AG04449 (cell line): ENCODE measurements at regions not wholly inside any gene's neighbourhood (a gene's known extent, or its start where the extent isn't known, plus 50 kb on each side); places are given as distances from the start of the nearest gene placed in this dataset.

Experiments used
- CTCF ChIA-PET: fragments of 350-600 bp; formaldehyde crosslinking; extraction: SDS; loops from one replicate; lab custom pipeline; 2021; ENCODE audit warnings: antibody characterized with exemption; lab: Yijun Ruan, JAX
- POLR2A ChIA-PET: fragments of 400-600, 350-600 bp; formaldehyde crosslinking; extraction: SDS; loops from one replicate; lab custom pipeline; 2020; ENCODE audit warnings: antibody characterized with exemption, inconsistent platforms; lab: Yijun Ruan, JAX
- DNase-seq: peaks from one replicate; pipeline ENCODE4 v3.0.0-alpha.2; 2010; ENCODE audit warnings: low read depth, low spot score
- H3K4me3 ChIP-seq: 2 replicates; pipeline ENCODE4 v1.5.1; 2011; ENCODE audit warnings: low read depth, mild to moderate bottlenecking, control low read depth, low read length
- TF ChIP-seq, protein P1 (sequence below): IDR thresholded peaks from one replicate; pipeline ENCODE4 v1.5.1; 2011; ENCODE audit warnings: mild to moderate bottlenecking, moderate library complexity, low read length, control low read depth, inconsistent platforms; ENCODE audit not compliant: insufficient read depth; ENCODE audit errors: missing control alignments

DNA sequence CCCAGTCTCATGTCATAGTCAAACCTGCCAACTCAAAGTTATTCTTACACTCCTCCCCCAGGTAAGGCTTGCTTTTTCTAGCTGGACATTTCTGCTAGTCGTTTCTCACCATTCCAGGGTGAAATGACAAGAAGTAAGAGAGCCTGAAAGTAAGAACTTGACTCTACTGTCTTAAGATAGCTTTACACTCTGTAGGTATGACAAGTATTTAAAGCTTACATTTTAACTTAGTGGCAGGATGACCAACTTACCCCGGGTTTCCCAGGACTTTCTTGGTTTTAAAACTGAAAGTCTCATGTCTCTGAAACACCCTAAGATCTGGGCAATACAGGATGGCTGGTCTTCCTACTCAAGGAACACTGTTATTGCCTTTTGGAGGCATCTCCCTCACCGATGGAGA lies 67.5 kb upstream of the PIK3R1 start:
- no peak overlapping the region for H3K4me3 ChIP-seq
- CTCF ChIA-PET: no interaction called here
- TF ChIP-seq, protein P1, sequence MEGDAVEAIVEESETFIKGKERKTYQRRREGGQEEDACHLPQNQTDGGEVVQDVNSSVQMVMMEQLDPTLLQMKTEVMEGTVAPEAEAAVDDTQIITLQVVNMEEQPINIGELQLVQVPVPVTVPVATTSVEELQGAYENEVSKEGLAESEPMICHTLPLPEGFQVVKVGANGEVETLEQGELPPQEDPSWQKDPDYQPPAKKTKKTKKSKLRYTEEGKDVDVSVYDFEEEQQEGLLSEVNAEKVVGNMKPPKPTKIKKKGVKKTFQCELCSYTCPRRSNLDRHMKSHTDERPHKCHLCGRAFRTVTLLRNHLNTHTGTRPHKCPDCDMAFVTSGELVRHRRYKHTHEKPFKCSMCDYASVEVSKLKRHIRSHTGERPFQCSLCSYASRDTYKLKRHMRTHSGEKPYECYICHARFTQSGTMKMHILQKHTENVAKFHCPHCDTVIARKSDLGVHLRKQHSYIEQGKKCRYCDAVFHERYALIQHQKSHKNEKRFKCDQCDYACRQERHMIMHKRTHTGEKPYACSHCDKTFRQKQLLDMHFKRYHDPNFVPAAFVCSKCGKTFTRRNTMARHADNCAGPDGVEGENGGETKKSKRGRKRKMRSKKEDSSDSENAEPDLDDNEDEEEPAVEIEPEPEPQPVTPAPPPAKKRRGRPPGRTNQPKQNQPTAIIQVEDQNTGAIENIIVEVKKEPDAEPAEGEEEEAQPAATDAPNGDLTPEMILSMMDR: no peak
- POLR2A ChIA-PET: no interaction called here
- no peak for DNase-seq

DNA sequence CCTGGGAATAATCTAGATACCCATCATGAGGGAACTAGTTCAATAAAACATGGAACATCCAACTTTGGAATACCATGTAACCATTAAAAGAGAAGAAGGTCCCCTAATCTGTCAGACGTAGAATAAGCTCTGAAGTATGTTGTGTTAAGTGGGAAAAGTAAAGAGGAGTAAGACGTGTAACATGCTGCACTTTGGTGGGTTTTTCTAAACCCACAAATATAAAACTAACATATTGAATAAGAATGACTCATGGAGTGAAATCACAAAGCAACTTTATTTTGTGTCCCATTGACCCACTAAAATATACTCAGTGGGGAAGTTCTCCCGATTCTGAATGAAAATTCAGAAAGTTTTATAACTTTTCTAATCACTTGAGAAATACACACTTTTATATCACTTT lies 67.9 kb upstream of the PIK3R1 start:
- DNase-seq: no peak
- ChIA-PET POLR2A (no interaction called here), CTCF (no interaction called here)
- TF ChIP-seq, protein P1: no peak
- no peak overlapping the region for H3K4me3 ChIP-seq

DNA sequence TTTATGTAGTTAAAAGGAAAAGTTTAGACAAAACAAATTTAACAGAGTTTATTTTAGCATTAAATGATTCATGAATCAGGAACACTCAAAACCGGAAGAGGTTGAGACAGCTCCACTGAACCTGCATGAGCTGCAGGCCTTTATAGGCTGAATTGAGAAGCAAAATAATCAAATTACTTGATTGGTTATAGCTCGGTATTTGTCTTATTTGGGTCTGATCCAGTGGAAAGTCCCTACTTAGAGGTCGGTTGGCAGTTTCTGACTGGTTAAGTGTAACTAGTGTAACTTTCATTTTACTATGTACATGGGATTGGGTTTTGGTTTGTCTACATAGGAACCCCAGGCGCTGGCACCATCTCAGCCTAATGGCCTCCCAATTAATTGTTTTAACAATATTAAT lies 74.1 kb upstream of the PIK3R1 start:
- no peak overlapping the region for H3K4me3 ChIP-seq
- CTCF ChIA-PET: no interaction called here

DNA sequence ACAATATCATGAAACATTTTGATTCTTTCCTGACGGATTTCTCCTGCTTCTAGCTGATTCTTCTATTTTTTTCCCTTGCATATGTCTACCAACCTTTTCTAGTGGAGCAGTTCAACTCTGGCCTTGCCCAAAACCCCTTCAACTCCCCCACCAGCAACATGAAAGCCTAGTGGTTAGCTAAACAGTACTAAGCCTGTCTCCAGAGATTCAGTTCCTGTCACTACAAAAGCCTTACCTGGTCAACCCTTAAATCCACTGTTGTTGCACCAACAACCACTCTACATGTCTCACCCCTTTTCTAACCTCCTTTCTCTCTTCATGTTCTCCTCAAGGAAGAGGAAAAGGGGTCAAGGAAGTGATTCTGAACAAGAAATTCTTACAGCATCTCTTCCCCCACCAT lies 74.8 kb upstream of the PIK3R1 start:
- POLR2A ChIA-PET: no interaction called here
- TF ChIP-seq, protein P1: no peak
- no peak overlapping the region for H3K4me3 ChIP-seq
- CTCF ChIA-PET: no interaction called here
- no peak for DNase-seq

More for the DNA sequence above, 74.1 kb upstream of the PIK3R1 start:
- TF ChIP-seq, protein P1: no peak
- no peak for DNase-seq
- POLR2A ChIA-PET: no interaction called here

DNA sequence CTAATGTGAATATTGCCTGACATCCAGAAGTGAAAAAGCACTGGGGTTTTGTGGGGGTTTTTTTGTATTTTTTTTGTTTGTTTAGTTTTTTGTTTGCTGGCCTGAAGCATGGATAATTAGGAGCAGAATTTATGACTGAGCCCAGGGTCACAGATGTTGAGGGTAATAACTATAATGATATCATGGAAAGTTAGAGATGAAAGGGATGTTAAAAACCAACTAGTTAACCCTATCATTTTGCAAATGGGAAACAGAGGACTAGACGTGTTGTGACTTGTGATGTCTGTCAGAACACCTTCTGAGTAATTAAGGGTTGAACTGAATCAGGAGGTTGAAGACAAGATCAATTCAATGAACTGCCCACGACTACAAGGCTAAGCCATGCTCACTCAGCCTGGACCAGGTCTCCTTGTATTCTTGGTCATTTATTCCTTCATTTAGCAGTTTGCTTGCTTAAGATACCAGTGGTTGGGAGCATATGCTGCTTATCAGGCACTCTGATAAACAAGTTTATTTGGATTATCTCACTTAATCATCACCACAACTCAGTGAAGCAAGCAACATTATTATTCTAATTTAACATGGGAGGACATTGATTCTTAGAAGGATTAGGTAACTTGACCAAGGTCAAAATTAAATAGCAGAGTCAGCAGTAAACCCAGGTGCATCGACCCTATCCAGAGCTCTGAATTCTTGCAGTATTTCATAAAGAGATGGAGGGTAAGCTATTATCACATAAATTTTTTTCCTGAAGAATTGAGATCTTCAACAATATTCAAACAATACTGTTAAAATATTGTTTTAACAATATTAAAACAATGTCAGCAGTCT lies 75.7 kb upstream of the PIK3R1 start:
- POLR2A ChIA-PET: no interaction called here
- no peak overlapping the region for H3K4me3 ChIP-seq
- DNase-seq: no peak
- CTCF ChIA-PET: no interaction called here
- TF ChIP-seq, protein P1: no peak

DNA sequence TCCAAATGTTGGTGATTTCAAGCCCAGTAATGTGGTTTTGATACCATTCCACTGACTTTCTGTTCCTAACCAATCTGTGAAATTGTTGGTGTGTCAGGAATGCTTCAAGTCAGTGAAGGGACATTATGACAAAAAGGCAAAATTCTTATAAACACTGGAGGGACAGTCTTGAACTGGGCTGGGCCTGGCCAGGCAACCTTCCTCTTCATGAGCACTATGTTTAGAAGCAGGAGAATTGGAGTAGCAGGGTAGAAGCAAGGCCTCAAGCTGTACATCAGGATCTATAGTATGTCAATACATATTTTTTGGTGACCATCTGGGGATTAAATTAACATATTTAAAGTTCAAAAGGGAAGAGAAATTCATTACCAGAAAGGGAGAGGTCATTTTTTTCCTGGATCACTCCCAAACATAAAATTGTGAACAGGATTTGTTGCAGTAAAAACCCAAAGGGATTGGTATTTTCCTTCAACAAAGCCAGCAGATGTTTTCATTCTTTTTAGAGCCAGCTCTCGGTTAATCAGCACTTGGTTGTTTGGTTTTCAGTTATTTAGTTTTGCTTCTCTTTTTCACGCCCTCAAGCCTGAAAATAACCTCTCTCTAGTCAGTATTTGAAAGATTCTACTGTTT lies 77.9 kb upstream of the PIK3R1 start:
- H3K4me3 ChIP-seq: no peak overlapping the region
- TF ChIP-seq, protein P1: no peak
- POLR2A ChIA-PET: no interaction called here
- CTCF ChIA-PET: interaction anchor here (1.1 kb wide), 1 partner anchor 891 kb away, joined by 3 read pairs; no protein-coding TSS in a partner anchor
- DNase-seq: peak; percentile 34
